ENCODE measurements at regions not wholly inside any gene's neighbourhood (a gene's known extent, or its start where the extent isn't known, plus 50 kb on each side); places are given as distances from the start of the nearest gene placed in this dataset.

GRCh38 chr7:88638583-88638982, 120.9 kb upstream of the ZNF804B start:
- no peak for TF ChIP-seq CTCF (IDR thresholded peaks at IDR 0.05; ENCODE audit: extremely low read depth in 1 of 2, insufficient read depth in 1 of 2, low read depth in 1 of 2, low read length in 2 of 2)
- no peak for TF ChIP-seq POLR2AphosphoS5 (IDR thresholded peaks at IDR 0.05; ENCODE audit: insufficient read depth, low read depth, low read length)
- no peak for TF ChIP-seq JUN (IDR thresholded peaks at IDR 0.05; ENCODE audit: borderline replicate concordance, insufficient read depth, insufficient read length, low read depth)
- no peak for TF ChIP-seq POLR2A (IDR thresholded peaks at IDR 0.05; ENCODE audit: low read depth, low read length)
- TF ChIP-seq EZH2 (IDR thresholded peaks at IDR 0.05; ENCODE audit: borderline replicate concordance, low read depth, low read length, severe bottlenecking) = no peak
- TF ChIP-seq MAX (IDR thresholded peaks at IDR 0.05; ENCODE audit: insufficient read depth, insufficient read length) = no peak
- no peak for TF ChIP-seq MYC (IDR thresholded peaks at IDR 0.05; ENCODE audit: low read depth, low read length)
- no peak for TF ChIP-seq FOS (IDR thresholded peaks at IDR 0.05; ENCODE audit: borderline replicate concordance, insufficient read depth, low read length)
- TF ChIP-seq GATA2 (IDR thresholded peaks at IDR 0.05; ENCODE audit: insufficient read depth, insufficient read length, low read depth, low read length) = no peak
